Mesodermal cell (in vitro differentiated cells): ENCODE measurements at regions not wholly inside any gene's neighbourhood (a gene's known extent, or its start where the extent isn't known, plus 50 kb on each side); places are given as distances from the start of the nearest gene placed in this dataset.

Experiments used
- H3K27ac ChIP-seq: 2 replicates; pipeline ENCODE4 v1.7.0; 2013; ENCODE audit warnings: mild to moderate bottlenecking, low read depth, low read length, moderate library complexity; ENCODE audit not compliant: severe bottlenecking
- H3K36me3 ChIP-seq: 2 replicates; pipeline ENCODE4 v1.7.1; 2013; ENCODE audit warnings: mild to moderate bottlenecking, low read length, moderate library complexity; ENCODE audit not compliant: control insufficient read depth, insufficient read depth
- H3K4me1 ChIP-seq: one replicate; pipeline ENCODE4 v1.7.1; 2013; ENCODE audit warnings: mild to moderate bottlenecking, low read length; ENCODE audit not compliant: insufficient read depth, control insufficient read depth, poor library complexity, severe bottlenecking
- H3K4me3 ChIP-seq: 2 replicates; pipeline ENCODE4 v1.7.0; 2013; ENCODE audit warnings: low read length, control low read depth, mild to moderate bottlenecking; ENCODE audit not compliant: insufficient read depth, poor library complexity, severe bottlenecking; ENCODE audit errors: extremely low read depth
- H3K9me3 ChIP-seq: 2 replicates; pipeline ENCODE4 v1.7.1; 2013; ENCODE audit warnings: mild to moderate bottlenecking, low read length, moderate library complexity; ENCODE audit not compliant: control insufficient read depth
- WGBS, 2 experiments: methylation state at CpG; one replicate each; pipeline ENCODE4 v1.1.5; 2013; ENCODE audit warnings: missing lambda C conversion rate in 2 of 2; ENCODE audit not compliant: insufficient coverage in 2 of 2; 5-methylcytosine and 5-hydroxymethylcytosine counted together

GRCh38 chr9:106074006-106074405 is 379.7 kb downstream of the TMEM38B start:
- Histone ChIP-seq H3K4me1 (no peaks in the 10 kb centered on the region), H3K9me3 (no peaks in the 10 kb centered on the region), H3K4me3 (no peak overlapping the region), H3K36me3 (no peaks in the 10 kb centered on the region), H3K27ac (no peak overlapping the region)
- 90% methylated on average over 1 of the region's 1 CpG; no CpG with 5 or more reads in 1 of the 2 experiments for WGBS, 2 experiments

- no peak overlapping the region for H3K27ac ChIP-seq
- H3K4me1 ChIP-seq: no peaks in the 10 kb centered on the region
- WGBS, 2 experiments: 93 to 100% methylated on average over 2 to 3 of the region's 3 CpGs
- no peak overlapping the region for H3K4me3 ChIP-seq
- no peaks in the 10 kb centered on the region for H3K9me3 ChIP-seq
- H3K36me3 ChIP-seq: no peaks in the 10 kb centered on the region
Observed at GRCh38 chr9:106075236-106075959, 381.1 kb downstream of the TMEM38B start.

GRCh38 chr9:106075960-106076327 is 381.6 kb downstream of the TMEM38B start:
- Histone ChIP-seq H3K36me3 (no peaks in the 10 kb centered on the region), H3K4me3 (no peak overlapping the region), H3K27ac (no peak overlapping the region), H3K4me1 (no peaks in the 10 kb centered on the region), H3K9me3 (no peaks in the 10 kb centered on the region)
- no CpG with 5 or more reads among the region's 1 CpG for WGBS, 2 experiments

- Histone ChIP-seq H3K27ac (no peak overlapping the region), H3K9me3 (no peaks in the 10 kb centered on the region), H3K4me1 (no peaks in the 10 kb centered on the region), H3K4me3 (no peak overlapping the region), H3K36me3 (no peaks in the 10 kb centered on the region)
- no CpG with 5 or more reads among the region's 1 CpG for WGBS, 2 experiments
Observed at GRCh38 chr9:106076711-106077110, 382.4 kb downstream of the TMEM38B start.

- no peaks in the 10 kb centered on the region for H3K36me3 ChIP-seq
- WGBS, 2 experiments: no CpG with 5 or more reads among the region's 2 CpGs
- no peaks in the 10 kb centered on the region for H3K9me3 ChIP-seq
- no peak overlapping the region for H3K4me3 ChIP-seq
- H3K27ac ChIP-seq: no peak overlapping the region
- H3K4me1 ChIP-seq: no peaks in the 10 kb centered on the region
Observed at GRCh38 chr9:106077731-106078130, 383.4 kb downstream of the TMEM38B start.

- H3K36me3 ChIP-seq: no peaks in the 10 kb centered on the region
- H3K27ac ChIP-seq: no peak overlapping the region
- H3K4me1 ChIP-seq: no peaks in the 10 kb centered on the region
- no peak overlapping the region for H3K4me3 ChIP-seq
- H3K9me3 ChIP-seq: no peaks in the 10 kb centered on the region
- whole genome bisulfite sequencing, 2 experiments: 88 to 94% methylated on average over 2 to 3 of the region's 3 CpGs
Observed at GRCh38 chr9:106082621-106083020, 388.3 kb downstream of the TMEM38B start.

GRCh38 chr9:106084702-106085101 is 390.4 kb downstream of the TMEM38B start:
- WGBS, 2 experiments: no CpG with 5 or more reads among the region's 1 CpG
- Histone ChIP-seq H3K9me3 (no peaks in the 10 kb centered on the region), H3K4me3 (no peak overlapping the region), H3K27ac (no peak overlapping the region), H3K36me3 (no peaks in the 10 kb centered on the region), H3K4me1 (no peaks in the 10 kb centered on the region)

DNA sequence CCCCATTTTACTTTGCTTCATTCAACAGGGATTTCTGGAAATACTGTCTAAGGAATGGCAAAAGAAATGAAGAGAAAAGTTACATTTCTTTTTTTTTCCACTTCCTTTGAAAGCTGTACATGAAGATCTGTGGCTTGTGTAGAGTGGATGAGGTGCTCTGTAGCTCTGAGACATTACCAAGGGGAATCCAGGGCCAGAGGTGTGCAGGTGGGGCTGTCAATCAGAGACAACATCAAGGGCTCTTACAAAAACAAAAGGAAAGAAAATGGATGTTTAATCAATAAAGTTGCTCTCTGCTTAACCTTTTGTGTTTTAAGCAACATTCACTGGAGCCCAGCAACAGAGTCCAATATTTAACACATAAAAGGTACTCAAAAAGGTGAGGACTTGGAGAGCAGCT is 391.1 kb downstream of the TMEM38B start:
- no peak overlapping the region for H3K4me3 ChIP-seq
- H3K9me3 ChIP-seq: no peaks in the 10 kb centered on the region
- no peak overlapping the region for H3K27ac ChIP-seq
- H3K36me3 ChIP-seq: no peaks in the 10 kb centered on the region
- no peaks in the 10 kb centered on the region for H3K4me1 ChIP-seq

GRCh38 chr9:106092083-106092482 is 397.7 kb downstream of the TMEM38B start:
- Histone ChIP-seq H3K4me1 (no peaks in the 10 kb centered on the region), H3K27ac (no peak overlapping the region), H3K36me3 (no peaks in the 10 kb centered on the region), H3K9me3 (no peaks in the 10 kb centered on the region), H3K4me3 (no peak overlapping the region)
- WGBS, 2 experiments: 81 to 93% methylated on average over 2 to 4 of the region's 4 CpGs

GRCh38 chr9:106102821-106103220 is 408.5 kb downstream of the TMEM38B start:
- Histone ChIP-seq H3K36me3 (no peaks in the 10 kb centered on the region), H3K9me3 (no peaks in the 10 kb centered on the region), H3K27ac (no peak overlapping the region), H3K4me1 (no peaks in the 10 kb centered on the region), H3K4me3 (no peak overlapping the region)
- WGBS, 2 experiments: 91 to 93% methylated on average over 1 to 2 of the region's 2 CpGs

- Histone ChIP-seq H3K36me3 (no peaks in the 10 kb centered on the region), H3K9me3 (no peaks in the 10 kb centered on the region), H3K4me3 (no peak overlapping the region), H3K27ac (no peak overlapping the region), H3K4me1 (no peaks in the 10 kb centered on the region)
Observed at GRCh38 chr9:106104887-106105286, 410.5 kb downstream of the TMEM38B start.
